ENCODE measurements at regions not wholly inside any gene's neighbourhood (a gene's known extent, or its start where the extent isn't known, plus 50 kb on each side); places are given as distances from the start of the nearest gene placed in this dataset.

DNA sequence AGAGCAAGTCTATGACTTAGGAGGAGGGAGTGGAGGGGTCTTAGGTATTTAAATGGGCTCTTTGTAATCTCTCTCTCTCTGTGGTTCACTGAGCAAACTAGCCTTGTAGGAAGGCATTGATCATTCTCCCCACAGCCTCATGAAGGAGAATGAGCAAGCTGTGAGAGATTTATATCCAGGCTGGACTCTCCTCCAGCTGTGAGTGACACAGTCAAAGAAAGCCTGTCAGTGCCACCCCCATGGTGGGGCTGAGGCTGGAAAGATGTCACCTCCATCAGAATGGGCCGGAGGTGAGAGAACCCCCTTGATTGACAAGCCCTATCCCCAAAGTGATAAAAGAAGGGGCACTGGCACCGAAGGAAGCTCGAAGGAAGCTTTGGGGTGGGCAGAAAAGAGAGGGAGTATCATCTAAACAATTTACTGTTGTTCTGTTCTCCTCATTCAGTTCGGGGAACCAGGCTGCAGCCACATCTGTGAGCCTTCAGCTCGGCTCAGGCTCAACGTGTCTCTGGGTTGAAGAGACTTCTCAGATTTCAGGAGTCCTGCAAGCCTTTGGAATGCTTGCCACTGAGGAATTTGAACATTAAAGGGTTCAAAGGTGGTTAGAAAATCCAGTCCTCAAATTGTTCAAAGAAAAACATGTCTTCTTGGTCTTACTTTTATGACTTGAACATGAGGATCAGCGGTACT, 538.2 kb upstream of the ZNF462 start:
- ATAC-seq (no peak), DNase-seq (no peak)
- no peak overlapping the region for H3K4me3 Mint-ChIP-seq
- H3K4me1 Mint-ChIP-seq, result no peaks in the 10 kb centered on the region
- POLR2A ChIA-PET, result no interaction called here
- no peak overlapping the region for H3K27ac Mint-ChIP-seq
- peaks cover 0 to 7% (median 2%) of the 10 kb centered on the region in 9 donors for H3K9me3 Mint-ChIP-seq
- no peaks in the 10 kb centered on the region for H3K27me3 Mint-ChIP-seq
- H3K36me3 Mint-ChIP-seq, result no peaks in the 10 kb centered on the region

DNA sequence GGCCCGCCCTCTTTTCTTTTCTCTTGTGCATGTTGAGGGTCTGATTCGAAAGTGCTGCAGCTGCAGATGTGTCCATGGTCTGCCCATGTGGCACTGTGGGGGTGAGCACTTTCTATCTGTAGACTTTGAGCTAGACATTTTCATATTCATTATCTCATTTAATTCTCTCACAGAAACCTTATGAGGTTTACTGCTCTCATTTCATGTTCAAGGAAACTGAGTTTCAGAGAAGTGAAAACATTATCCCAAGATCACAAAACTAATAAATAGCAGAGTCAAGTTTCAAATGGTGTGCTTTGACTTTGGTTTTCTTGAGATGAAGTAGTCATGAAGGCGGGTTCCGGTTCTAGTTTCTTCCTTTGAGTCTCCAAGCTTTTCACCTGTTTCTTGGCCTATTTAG, 536.5 kb upstream of the ZNF462 start:
- Mint-ChIP-seq H3K9me3 (peaks cover 0 to 7% (median 2%) of the 10 kb centered on the region in 9 donors), H3K27me3 (no peaks in the 10 kb centered on the region), H3K4me3 (no peak overlapping the region), H3K4me1 (no peaks in the 10 kb centered on the region), H3K27ac (no peak overlapping the region), H3K36me3 (no peaks in the 10 kb centered on the region)
- DNase-seq, result no peak
- POLR2A ChIA-PET, result no interaction called here
- no peak for ATAC-seq

DNA sequence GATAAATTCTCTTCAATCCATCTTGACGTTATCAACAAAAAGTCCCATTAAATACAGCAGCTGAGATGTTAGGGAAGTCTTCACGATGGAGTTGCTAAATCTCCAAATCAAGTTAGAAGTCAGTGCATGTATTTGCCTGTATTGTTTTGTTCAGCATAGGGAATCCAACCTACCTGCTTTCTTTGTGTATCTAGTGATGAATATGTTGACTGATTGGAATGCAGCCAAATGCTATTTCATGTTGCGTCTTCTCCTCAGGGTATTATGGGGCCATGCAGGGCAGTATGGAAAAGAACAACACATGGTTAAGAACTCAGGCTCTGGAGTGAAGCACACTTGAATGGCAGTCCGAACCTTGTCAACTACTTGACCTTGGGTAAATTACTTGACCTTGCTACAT, 529.5 kb upstream of the ZNF462 start:
- Mint-ChIP-seq H3K4me1 (no peaks in the 10 kb centered on the region), H3K27me3 (no peaks in the 10 kb centered on the region), H3K36me3 (no peaks in the 10 kb centered on the region), H3K4me3 (no peak overlapping the region), H3K9me3 (peaks cover 0 to 21% (median 9%) of the 10 kb centered on the region in 9 donors), H3K27ac (no peak overlapping the region)
- ATAC-seq (no peak), DNase-seq (no peak)
- POLR2A ChIA-PET, result no interaction called here

DNA sequence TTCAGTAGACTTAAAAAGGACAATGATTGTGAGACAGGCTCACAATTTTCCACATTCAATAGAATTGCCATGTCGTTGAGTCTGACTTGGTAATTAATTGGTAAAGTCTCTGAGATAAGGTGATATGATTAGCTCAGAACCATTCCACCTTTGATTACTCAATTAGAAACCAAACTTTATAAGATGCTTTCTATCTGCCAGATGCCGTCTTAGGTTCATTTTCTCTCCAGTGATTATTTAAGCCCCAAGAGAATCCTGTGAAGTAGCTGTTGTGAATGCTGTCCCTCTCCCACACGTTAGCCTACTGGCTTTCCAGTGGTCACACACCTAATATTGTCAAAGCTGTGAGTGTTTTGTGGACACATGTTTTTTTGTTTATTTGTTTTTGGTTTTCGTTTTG, 528.9 kb upstream of the ZNF462 start:
- peaks cover 0 to 27% (median 9%) of the 10 kb centered on the region in 9 donors for H3K9me3 Mint-ChIP-seq
- ATAC-seq, result no peak
- no peaks in the 10 kb centered on the region for H3K36me3 Mint-ChIP-seq
- POLR2A ChIA-PET, result no interaction called here
- no peaks in the 10 kb centered on the region for H3K27me3 Mint-ChIP-seq
- H3K4me1 Mint-ChIP-seq, result no peaks in the 10 kb centered on the region
- H3K4me3 Mint-ChIP-seq, result no peak overlapping the region
- H3K27ac Mint-ChIP-seq, result no peak overlapping the region
- DNase-seq, result no peak

DNA sequence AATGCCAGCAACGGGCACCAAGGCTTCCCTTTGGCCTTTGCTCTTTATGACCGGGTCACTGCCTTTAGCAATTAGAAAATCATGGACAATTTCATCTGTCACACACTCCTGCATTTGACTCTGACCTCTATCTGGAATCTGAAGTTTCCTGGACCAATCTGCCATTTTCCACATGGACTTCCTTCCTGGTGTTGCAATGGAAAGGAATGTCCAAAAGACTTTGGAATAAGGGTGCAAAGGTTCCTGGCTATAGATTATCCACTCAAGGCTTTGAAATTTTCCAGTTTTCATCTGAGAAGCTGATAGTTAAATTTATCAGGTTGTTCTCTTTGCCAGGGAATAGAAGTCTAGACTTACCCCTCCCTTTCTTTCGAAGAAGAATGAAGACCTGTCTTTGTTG, 523.1 kb upstream of the ZNF462 start:
- ATAC-seq (no peak), DNase-seq (no peak)
- POLR2A ChIA-PET, result no interaction called here
- no peaks in the 10 kb centered on the region for H3K27me3 Mint-ChIP-seq
- H3K4me3 Mint-ChIP-seq, result no peak overlapping the region
- H3K9me3 Mint-ChIP-seq, result peaks cover 2 to 29% (median 14%) of the 10 kb centered on the region in 9 donors
- H3K4me1 Mint-ChIP-seq, result no peaks in the 10 kb centered on the region
- no peak overlapping the region for H3K27ac Mint-ChIP-seq
- peaks cover 0 to 11% (median 0%) of the 10 kb centered on the region in 3 donors for H3K36me3 Mint-ChIP-seq

DNA sequence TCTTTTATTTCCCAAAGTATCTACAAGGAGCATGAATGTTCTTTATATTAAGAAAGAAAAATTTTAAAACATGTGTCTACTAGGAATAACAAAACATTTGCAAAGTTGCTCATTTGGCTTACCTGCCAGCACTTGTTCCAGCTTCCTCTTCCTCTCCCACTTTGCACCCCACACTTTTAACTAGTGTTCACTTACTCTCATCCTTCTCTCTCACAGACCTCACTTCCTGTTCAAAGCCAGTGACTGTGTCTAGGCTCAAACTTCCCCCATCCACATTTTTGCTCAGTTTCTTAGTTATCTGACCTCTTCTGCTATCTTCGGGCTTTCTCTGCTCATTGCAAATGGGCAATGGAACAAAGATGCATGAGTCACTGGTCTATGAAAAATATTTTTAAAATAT, 512.2 kb upstream of the ZNF462 start:
- POLR2A ChIA-PET, result no interaction called here
- H3K36me3 Mint-ChIP-seq, result peaks cover 0 to 5% (median 0%) of the 10 kb centered on the region in 3 donors
- H3K4me3 Mint-ChIP-seq, result no peak overlapping the region
- ATAC-seq (no peak), DNase-seq (no peak)
- no peaks in the 10 kb centered on the region for H3K27me3 Mint-ChIP-seq
- H3K9me3 Mint-ChIP-seq, result peaks cover 5 to 23% (median 13%) of the 10 kb centered on the region in 9 donors
- peaks cover 0 to 2% (median 0%) of the 10 kb centered on the region in 4 donors for H3K4me1 Mint-ChIP-seq
- no peak overlapping the region for H3K27ac Mint-ChIP-seq

DNA sequence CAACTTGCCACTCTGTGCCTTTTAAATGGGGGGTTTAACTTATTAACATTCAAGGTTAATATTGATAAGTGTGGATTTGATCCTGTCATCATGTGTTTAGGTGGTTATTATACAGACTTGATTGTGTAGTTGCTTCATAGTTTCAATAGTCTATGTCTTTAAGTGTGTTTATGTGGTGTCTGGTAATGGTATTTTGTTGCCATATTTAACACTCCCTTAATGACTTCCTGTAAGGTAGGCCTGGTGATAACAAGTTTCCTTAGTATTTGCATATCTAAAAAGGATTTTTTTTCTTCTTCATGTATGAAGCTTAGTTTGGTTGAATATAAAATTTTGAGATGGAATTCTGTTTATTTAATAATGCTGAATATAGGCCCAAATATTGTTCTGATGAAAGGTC, 506.0 kb upstream of the ZNF462 start:
- Mint-ChIP-seq H3K9me3 (peaks cover 12 to 56% (median 26%) of the 10 kb centered on the region in 9 donors), H3K27ac (no peak overlapping the region), H3K4me1 (peaks cover 0 to 6% (median 0%) of the 10 kb centered on the region in 4 donors), H3K27me3 (no peaks in the 10 kb centered on the region), H3K4me3 (no peak overlapping the region), H3K36me3 (peaks cover 0 to 15% (median 0%) of the 10 kb centered on the region in 3 donors)
- POLR2A ChIA-PET, result no interaction called here
- DNase-seq (no peak), ATAC-seq (no peak)

DNA sequence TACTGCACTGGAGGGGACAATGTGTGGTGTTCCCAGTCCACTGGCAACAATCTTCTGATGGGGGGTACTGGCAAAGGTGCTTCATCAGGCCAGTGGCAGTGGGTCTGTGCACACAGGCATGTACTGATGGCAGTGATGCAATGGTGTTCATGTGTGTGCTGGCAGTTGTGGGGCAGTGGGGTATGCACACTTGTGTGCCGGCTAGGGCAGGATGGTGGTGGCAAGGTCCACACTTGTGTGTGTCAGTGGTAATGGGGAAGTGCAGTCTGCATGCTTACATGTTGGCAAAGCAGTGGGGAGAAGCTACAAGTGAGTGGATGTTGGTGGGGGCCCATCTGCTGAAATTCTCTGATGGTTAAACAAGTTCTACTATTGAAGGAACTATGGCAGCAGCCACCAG, 504.6 kb upstream of the ZNF462 start:
- POLR2A ChIA-PET, result no interaction called here
- no peak overlapping the region for H3K4me3 Mint-ChIP-seq
- H3K9me3 Mint-ChIP-seq, result peaks cover 12 to 56% (median 26%) of the 10 kb centered on the region in 9 donors
- peaks cover 0 to 15% (median 0%) of the 10 kb centered on the region in 3 donors for H3K36me3 Mint-ChIP-seq
- no peak overlapping the region for H3K27ac Mint-ChIP-seq
- DNase-seq, result no peak
- H3K27me3 Mint-ChIP-seq, result no peaks in the 10 kb centered on the region
- ATAC-seq, result no peak
- H3K4me1 Mint-ChIP-seq, result peaks cover 0 to 6% (median 0%) of the 10 kb centered on the region in 4 donors

DNA sequence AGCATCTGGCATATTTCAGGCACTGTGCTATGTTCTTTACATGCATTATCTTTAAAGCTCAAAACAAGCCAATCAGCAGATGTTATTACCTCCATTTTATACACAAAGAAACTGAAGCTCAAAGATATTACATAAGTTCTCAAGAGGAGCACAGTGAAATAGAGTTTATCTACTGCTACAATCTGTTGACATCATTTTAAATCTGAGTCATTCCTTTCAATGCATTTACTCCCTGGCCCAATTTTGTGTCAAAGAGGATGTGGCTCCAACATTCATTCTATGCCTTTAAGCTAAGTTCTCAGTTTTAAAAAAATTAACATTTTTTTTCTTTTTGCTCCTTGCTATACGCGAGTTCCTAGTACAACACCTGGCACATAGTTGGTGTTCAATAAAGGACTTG, 486.3 kb upstream of the ZNF462 start:
- Mint-ChIP-seq H3K27me3 (no peaks in the 10 kb centered on the region), H3K27ac (no peak overlapping the region), H3K4me1 (no peaks in the 10 kb centered on the region), H3K9me3 (peaks cover 0 to 15% (median 9%) of the 10 kb centered on the region in 9 donors), H3K4me3 (no peak overlapping the region), H3K36me3 (no peaks in the 10 kb centered on the region)
- DNase-seq (no peak), ATAC-seq (no peak)
- POLR2A ChIA-PET, result no interaction called here

DNA sequence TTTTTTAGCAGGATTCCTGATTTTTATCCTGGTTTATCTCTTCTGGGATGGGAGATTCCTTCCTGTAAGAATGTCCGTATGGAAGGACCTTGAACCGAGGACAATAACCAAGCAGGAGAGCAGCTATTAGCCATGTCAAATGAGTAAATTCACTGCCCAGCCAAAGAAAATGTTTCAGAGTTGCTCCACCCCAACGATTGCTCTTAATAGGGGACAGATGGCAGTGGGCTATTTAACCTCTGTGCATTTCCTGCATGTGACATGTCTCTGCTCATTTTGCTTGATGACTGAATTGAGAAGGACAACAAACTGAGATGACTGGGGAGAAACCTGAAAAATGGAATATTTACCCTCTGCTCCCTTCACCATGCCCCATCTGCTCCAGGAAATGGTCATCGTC, 479.9 kb upstream of the ZNF462 start:
- no peak overlapping the region for H3K4me3 Mint-ChIP-seq
- no peaks in the 10 kb centered on the region for H3K36me3 Mint-ChIP-seq
- peaks cover 0 to 20% (median 7%) of the 10 kb centered on the region in 9 donors for H3K9me3 Mint-ChIP-seq

DNA sequence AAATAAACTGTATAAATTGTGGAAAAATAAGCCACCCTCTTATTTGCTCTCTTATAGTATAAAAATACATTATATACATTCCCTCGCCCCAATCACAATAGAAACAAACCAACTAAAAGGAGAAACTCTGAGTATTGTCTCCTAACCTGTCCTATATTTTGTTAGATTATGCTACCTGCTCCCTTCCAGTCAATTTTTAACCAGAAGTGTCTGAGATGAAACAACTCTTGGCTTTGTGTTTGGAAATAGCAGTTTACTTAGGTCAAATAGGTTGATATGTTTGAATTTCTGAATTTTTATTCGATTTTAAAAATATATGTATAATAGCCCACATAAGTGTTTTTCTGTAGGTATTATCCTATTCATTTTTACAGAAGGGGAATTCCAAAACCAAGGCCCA, 475.0 kb upstream of the ZNF462 start:
- H3K36me3 Mint-ChIP-seq, result no peaks in the 10 kb centered on the region
- no peaks in the 10 kb centered on the region for H3K4me1 Mint-ChIP-seq
- H3K9me3 Mint-ChIP-seq, result peaks cover 0 to 22% (median 6%) of the 10 kb centered on the region in 9 donors
- ATAC-seq, result no peak
- no peak for DNase-seq
- POLR2A ChIA-PET, result no interaction called here
- peaks cover 0 to 4% (median 0%) of the 10 kb centered on the region in 5 donors for H3K27me3 Mint-ChIP-seq
- no peak overlapping the region for H3K4me3 Mint-ChIP-seq
- no peak overlapping the region for H3K27ac Mint-ChIP-seq

More for the DNA sequence above, 479.9 kb upstream of the ZNF462 start:
- POLR2A ChIA-PET, result no interaction called here
- no peak overlapping the region for H3K27ac Mint-ChIP-seq
- peaks cover 0 to 4% (median 0%) of the 10 kb centered on the region in 5 donors for H3K27me3 Mint-ChIP-seq
- ATAC-seq (no peak), DNase-seq (no peak)
- no peaks in the 10 kb centered on the region for H3K4me1 Mint-ChIP-seq

DNA sequence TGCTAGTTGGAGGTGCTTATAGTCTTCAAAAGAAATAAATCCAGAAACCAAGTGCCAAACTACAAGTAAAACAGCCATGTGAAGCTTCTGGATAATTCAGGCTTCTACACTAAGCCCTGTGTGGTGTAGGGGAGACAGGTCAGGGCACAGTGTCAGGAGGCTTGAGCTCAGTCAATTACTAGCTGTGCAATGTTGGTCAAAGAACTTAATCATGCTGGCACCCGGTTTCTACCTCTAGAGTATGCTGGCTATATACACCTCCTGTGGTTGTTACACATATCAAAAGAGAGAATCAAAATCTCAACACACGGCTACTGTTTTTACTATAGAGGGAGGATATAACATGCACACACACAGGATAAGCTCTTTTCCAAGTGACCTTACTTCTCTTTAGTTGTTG, 469.7 kb upstream of the ZNF462 start:
- H3K9me3 Mint-ChIP-seq, result peaks cover 0 to 20% (median 4%) of the 10 kb centered on the region in 9 donors
- POLR2A ChIA-PET, result no interaction called here
- no peak overlapping the region for H3K27ac Mint-ChIP-seq
- H3K27me3 Mint-ChIP-seq, result peaks cover 0 to 1% (median 0%) of the 10 kb centered on the region in 5 donors
- no peak overlapping the region for H3K4me3 Mint-ChIP-seq
- ATAC-seq (no peak), DNase-seq (no peak)
- no peaks in the 10 kb centered on the region for H3K4me1 Mint-ChIP-seq
- peaks cover 0 to 2% (median 0%) of the 10 kb centered on the region in 3 donors for H3K36me3 Mint-ChIP-seq

DNA sequence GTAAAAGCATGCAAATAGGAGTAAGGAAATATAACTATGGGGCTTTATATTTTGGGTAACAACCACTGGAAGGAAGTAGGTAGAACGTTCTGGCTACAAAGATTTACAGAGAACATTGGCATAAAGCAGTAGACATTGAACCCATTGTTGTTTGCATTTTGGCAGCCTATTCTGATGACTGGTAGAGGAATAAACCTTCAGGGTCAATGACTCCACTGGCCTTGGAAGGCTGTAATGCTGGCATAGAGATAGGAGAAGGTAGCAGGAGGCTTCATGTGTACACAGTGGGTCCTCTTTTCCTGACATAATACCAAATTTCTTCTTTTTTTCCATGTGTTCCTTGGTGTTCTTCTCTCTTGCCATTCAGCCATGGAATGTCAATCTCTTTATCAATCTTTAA, 462.8 kb upstream of the ZNF462 start:
- no peak for ATAC-seq
- POLR2A ChIA-PET, result no interaction called here

DNA sequence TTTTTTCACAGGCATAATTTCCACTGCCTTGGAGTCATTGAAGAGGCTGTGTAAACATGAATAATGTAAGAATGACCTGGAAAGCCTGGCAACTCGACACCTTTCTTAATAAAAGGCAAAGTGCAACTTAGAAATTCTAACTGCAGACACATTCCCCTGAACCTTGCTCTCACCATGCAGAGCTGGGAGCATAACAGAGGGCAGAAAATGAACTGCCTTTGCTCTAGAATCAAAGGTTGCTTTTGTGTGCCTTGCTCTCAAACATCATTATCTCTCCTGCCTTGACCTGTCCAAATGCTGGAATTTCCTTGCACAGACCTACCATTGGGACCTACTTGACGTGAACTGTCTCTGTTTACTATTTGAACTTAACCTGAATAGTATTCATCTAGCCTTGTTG, 462.0 kb upstream of the ZNF462 start:
- no peak for ATAC-seq
- no peaks in the 10 kb centered on the region for H3K36me3 Mint-ChIP-seq
- peaks cover 0 to 11% (median 0%) of the 10 kb centered on the region in 9 donors for H3K9me3 Mint-ChIP-seq
- no peak overlapping the region for H3K4me3 Mint-ChIP-seq
- no peaks in the 10 kb centered on the region for H3K4me1 Mint-ChIP-seq
- no peak for DNase-seq
- POLR2A ChIA-PET, result no interaction called here
- H3K27me3 Mint-ChIP-seq, result no peaks in the 10 kb centered on the region
- no peak overlapping the region for H3K27ac Mint-ChIP-seq

More for the DNA sequence above, 462.8 kb upstream of the ZNF462 start:
- H3K9me3 Mint-ChIP-seq, result peaks cover 0 to 11% (median 0%) of the 10 kb centered on the region in 9 donors
- no peaks in the 10 kb centered on the region for H3K4me1 Mint-ChIP-seq
- no peaks in the 10 kb centered on the region for H3K27me3 Mint-ChIP-seq
- no peak overlapping the region for H3K27ac Mint-ChIP-seq
- DNase-seq, result no peak
- H3K36me3 Mint-ChIP-seq, result no peaks in the 10 kb centered on the region
- H3K4me3 Mint-ChIP-seq, result no peak overlapping the region

Data from naive thymus-derived CD8-positive, alpha-beta T cell (primary cell).